ENCODE measurements at regions not wholly inside any gene's neighbourhood (a gene's known extent, or its start where the extent isn't known, plus 50 kb on each side); places are given as distances from the start of the nearest gene placed in this dataset.

DNA sequence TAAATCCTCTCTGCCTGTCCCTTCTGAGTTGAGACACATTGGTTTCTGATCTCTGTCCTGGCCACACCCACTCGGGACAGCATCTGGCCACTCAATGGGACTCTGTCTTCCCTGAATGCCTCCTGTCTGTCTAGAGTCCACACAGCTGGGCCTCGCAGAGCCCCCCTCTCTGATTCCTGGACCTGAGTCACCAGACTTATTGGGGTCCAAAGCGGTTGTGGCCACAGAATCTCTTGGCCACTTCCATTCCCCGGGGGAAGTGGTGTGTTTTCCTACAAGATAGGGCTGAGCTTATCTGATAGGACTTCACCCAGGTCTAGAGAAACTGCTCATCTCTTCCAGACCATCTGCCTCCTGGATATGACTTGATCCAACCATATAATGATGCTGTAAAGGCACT lies 57.4 kb upstream of the WNT11 start:
- Histone ChIP-seq H2BK120ac (ENCODE audit: low read depth, low read length, poor library complexity, severe bottlenecking) (no peak overlapping the region), H3K56ac (ENCODE audit: insufficient read length, low read depth, low read length) (no peak overlapping the region), H3T11ph (ENCODE audit: low read length) (no peak overlapping the region), H2BK20ac (ENCODE audit: low read depth, low read length, poor library complexity, severe bottlenecking) (no peak overlapping the region), H4K8ac (replicated peaks; ENCODE audit: insufficient read length, low read depth, low read length) (no peak overlapping the region), H2BK15ac (ENCODE audit: low read depth, low read length) (no peak overlapping the region), H3K4me1 (ENCODE audit: insufficient read depth, low read length) (no peaks in the 10 kb centered on the region), H3K27ac (ENCODE audit: insufficient read length, low read depth, low read length) (no peak overlapping the region), H3K23me2 (ENCODE audit: insufficient read length, low read depth, low read length, poor library complexity, severe bottlenecking) (no peaks in the 10 kb centered on the region), H3K9me3 (ENCODE audit: control insufficient read depth, low read depth, low read length) (no peaks in the 10 kb centered on the region), H3K18ac (ENCODE audit: insufficient read length, low read depth, low read length) (no peak overlapping the region), H2AK5ac (ENCODE audit: insufficient read length, low read length) (no peak overlapping the region), H3K27me3 (ENCODE audit: insufficient read depth, low read length) (no peaks in the 10 kb centered on the region), H4K91ac (ENCODE audit: insufficient read length, low read depth, low read length) (no peak overlapping the region), H3K79me1 (ENCODE audit: insufficient read depth, low read depth, low read length, poor library complexity, severe bottlenecking) (no peaks in the 10 kb centered on the region), H2AFZ (ENCODE audit: low read length) (no peak overlapping the region), H3K23ac (ENCODE audit: insufficient read length, low read depth, low read length) (no peak overlapping the region), H2BK5ac (ENCODE audit: insufficient read length, low read length) (no peak overlapping the region), H3K4ac (ENCODE audit: low read depth, low read length) (no peak overlapping the region), H3K4me2 (ENCODE audit: insufficient read depth, insufficient read length, low read length) (no peak overlapping the region), H3K79me2 (ENCODE audit: insufficient read depth, low read length) (no peaks in the 10 kb centered on the region), H2BK12ac (ENCODE audit: insufficient read length, low read depth, low read length) (no peak overlapping the region), H3K14ac (ENCODE audit: insufficient read depth, low read length) (no peak overlapping the region), H3K9ac (ENCODE audit: extremely low read depth, insufficient read length, low read length) (no peak overlapping the region), H4K5ac (ENCODE audit: insufficient read length, low read depth, low read length) (no peak overlapping the region), H4K20me1 (ENCODE audit: control insufficient read depth, insufficient read depth, insufficient read length) (no peaks in the 10 kb centered on the region)
- no peak overlapping the region for H3K4me3 Mint-ChIP-seq
- no peaks in the 10 kb centered on the region for H3K4me1 Mint-ChIP-seq
- WGBS (ENCODE audit: extremely low coverage, insufficient read length, low lambda C conversion rate), result no CpG with 5 or more reads among the region's 4 CpGs
- peaks cover 15% of the 10 kb centered on the region for H3K27me3 Mint-ChIP-seq (ENCODE audit: low read depth)
- H3K9me3 Mint-ChIP-seq, result no peaks in the 10 kb centered on the region
- no peak for DNase-seq
- H3K27ac Mint-ChIP-seq, result no peak overlapping the region
- H3K36me3 Mint-ChIP-seq (ENCODE audit: insufficient read depth in 1 of 3, low read depth in 3 of 3), result no peaks in the 10 kb centered on the region
- TF ChIP-seq CTCF (conservative IDR thresholded peaks at IDR 0.05), result no peak

Data from H9 (cell line).